AG04449 (cell line): ENCODE measurements at regions not wholly inside any gene's neighbourhood (a gene's known extent, or its start where the extent isn't known, plus 50 kb on each side); places are given as distances from the start of the nearest gene placed in this dataset.

ENCODE experiments used
- CTCF ChIA-PET: fragments of 350-600 bp; formaldehyde crosslinking; extraction: SDS; loops from one replicate; lab custom pipeline; 2021; ENCODE audit warnings: antibody characterized with exemption; lab: Yijun Ruan, JAX
- POLR2A ChIA-PET: fragments of 400-600, 350-600 bp; formaldehyde crosslinking; extraction: SDS; loops from one replicate; lab custom pipeline; 2020; ENCODE audit warnings: antibody characterized with exemption, inconsistent platforms; lab: Yijun Ruan, JAX
- DNase-seq: peaks from one replicate; pipeline ENCODE4 v3.0.0-alpha.2; 2010; ENCODE audit warnings: low read depth, low spot score
- H3K4me3 ChIP-seq: 2 replicates; pipeline ENCODE4 v1.5.1; 2011; ENCODE audit warnings: low read depth, mild to moderate bottlenecking, control low read depth, low read length
- TF ChIP-seq, protein P1 (sequence below): IDR thresholded peaks from one replicate; pipeline ENCODE4 v1.5.1; 2011; ENCODE audit warnings: mild to moderate bottlenecking, moderate library complexity, low read length, control low read depth, inconsistent platforms; ENCODE audit not compliant: insufficient read depth; ENCODE audit errors: missing control alignments

DNA sequence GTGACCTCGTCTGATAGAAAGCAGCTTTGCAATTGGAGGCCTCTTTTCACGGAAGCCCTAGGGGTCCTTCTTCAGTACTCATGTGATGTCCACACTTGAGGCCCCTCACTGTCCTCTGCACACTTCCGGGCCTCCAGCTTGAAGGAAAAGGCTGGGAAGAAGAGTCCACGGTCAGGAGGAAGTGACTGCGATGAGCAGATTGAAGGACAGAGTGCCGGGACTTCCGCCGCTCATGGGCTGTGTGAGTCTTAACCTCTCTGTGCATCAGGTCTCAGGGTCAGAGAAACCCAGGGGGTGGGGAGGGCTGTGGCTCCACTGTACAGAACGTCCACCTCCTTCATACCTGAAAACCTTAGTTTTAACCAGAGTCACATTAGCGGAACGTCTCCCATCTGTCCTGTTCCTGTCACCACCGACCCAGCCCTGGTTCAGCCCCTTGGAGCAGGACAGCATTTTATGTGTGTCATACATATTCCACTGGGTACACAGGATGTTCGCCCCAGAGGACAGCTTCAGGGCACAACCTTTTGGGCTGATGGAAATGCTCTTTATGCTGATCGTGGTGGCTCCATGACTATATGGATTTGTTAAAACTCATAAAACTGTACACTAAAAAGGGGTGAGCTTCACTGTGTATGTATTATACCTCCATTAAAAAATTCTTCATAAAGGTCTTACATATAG is 51.0 kb upstream of the SORCS2 start:
- TF ChIP-seq, protein P1, sequence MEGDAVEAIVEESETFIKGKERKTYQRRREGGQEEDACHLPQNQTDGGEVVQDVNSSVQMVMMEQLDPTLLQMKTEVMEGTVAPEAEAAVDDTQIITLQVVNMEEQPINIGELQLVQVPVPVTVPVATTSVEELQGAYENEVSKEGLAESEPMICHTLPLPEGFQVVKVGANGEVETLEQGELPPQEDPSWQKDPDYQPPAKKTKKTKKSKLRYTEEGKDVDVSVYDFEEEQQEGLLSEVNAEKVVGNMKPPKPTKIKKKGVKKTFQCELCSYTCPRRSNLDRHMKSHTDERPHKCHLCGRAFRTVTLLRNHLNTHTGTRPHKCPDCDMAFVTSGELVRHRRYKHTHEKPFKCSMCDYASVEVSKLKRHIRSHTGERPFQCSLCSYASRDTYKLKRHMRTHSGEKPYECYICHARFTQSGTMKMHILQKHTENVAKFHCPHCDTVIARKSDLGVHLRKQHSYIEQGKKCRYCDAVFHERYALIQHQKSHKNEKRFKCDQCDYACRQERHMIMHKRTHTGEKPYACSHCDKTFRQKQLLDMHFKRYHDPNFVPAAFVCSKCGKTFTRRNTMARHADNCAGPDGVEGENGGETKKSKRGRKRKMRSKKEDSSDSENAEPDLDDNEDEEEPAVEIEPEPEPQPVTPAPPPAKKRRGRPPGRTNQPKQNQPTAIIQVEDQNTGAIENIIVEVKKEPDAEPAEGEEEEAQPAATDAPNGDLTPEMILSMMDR: no peak
- DNase-seq: no peak
- ChIA-PET CTCF (interaction anchor here (1.4 kb wide), 1 partner anchor 15 kb away, joined by 5 read pairs; no protein-coding TSS in a partner anchor), POLR2A (no interaction called here)
- H3K4me3 ChIP-seq: no peak overlapping the region

DNA sequence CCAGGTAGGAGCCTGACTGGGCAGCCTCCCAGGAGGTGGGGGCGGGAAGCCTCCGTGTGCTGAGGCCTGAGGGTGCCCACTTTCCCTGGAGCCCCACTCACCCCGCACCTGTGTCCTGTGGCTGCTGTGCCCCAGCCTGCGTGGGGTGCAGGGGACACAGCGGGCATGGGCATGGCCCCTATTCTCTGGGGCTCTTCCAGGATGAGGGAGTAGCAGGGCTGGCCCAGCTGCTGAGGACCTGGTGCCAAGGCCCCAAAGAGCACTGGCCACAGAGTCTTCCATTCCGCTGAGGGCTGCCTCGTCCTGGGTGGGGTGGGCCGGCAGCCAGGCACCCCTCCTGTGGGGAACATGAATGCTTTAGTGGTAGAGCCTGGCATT is 51.7 kb upstream of the SORCS2 start:
- no peak for DNase-seq
- POLR2A ChIA-PET: no interaction called here
- TF ChIP-seq, protein P1: no peak
- CTCF ChIA-PET: no interaction called here
- no peak overlapping the region for H3K4me3 ChIP-seq

DNA sequence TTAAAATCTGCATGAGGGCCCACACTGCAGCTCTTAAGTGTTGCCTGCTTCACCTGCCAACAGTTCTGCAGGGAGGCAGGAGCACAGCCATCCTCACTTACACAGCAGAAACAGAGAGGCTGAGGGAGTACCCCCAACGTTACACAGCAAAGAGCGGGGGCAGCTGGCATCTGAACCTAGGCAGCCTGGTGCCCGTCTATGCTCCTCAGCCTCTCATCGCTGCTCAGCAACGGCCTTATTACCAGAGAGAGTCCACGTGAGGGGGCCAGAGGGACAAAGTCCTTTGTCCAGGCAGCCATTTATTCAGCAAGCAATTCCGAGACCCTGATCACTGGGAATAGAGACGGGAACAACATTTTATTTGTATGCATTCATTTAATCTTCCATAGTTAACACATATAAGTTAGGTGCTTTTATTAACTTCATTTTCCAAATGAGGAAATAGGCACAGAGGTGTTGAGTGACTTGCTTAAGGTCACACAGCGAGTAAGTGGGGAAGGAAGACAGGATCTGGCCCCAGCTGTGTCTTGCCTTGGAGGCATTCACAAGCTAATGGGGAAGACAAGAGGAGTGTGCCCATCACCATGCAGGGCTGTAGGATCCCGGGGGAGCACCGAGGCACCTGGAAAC is 52.2 kb upstream of the SORCS2 start:
- POLR2A ChIA-PET: no interaction called here
- H3K4me3 ChIP-seq: no peak overlapping the region
- DNase-seq: no peak
- TF ChIP-seq, protein P1: no peak
- CTCF ChIA-PET: interaction anchor here (1.1 to 1.5 kb wide), 2 partner anchors 11 to 69 kb away, joined by 3 to 5 read pairs; no protein-coding TSS in a partner anchor

DNA sequence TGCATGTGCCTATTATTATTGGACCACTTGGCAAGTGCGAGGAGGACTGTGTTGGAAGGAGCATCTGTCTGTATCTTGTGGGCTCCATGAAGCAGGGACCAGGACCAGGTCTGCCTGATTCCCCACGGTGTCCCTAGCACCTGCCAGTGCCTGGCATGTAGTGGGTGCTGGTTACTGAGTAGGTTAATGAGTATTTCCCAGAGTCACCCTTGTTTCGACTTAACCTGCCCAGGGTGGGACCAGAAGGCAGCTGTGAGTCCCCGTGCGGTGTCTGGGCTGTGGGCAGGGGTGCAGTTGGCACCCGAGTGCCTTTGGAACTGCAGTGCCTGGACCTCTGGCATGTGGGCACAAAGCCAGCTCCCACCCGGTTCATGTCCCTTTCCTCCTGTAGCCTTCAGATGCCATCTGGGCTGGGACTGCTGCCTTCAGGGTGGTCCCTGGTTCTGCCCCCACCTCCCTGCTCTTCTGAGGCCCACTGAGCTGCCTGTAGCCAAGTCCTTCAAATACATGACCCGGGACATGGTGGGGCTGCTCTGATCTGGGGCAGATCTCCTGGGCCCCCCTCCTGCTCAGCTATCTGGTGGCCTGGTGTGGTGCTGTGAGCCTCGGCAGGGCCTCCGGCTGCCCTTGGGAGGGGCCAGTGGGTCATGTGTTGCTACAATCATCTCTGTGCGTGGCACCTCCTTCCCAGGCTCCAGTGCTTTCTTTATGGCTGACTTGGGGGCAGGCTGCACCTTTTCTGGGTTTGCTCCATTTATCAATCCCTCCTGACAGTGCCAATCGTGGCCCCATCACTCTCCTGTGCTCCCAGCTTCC is 53.0 kb upstream of the SORCS2 start:
- DNase-seq: no peak
- no peak overlapping the region for H3K4me3 ChIP-seq
- POLR2A ChIA-PET: no interaction called here
- CTCF ChIA-PET: interaction anchor here (1.1 to 1.5 kb wide), 2 partner anchors 12 to 68 kb away, joined by 3 to 5 read pairs; no protein-coding TSS in a partner anchor
- TF ChIP-seq, protein P1: no peak

DNA sequence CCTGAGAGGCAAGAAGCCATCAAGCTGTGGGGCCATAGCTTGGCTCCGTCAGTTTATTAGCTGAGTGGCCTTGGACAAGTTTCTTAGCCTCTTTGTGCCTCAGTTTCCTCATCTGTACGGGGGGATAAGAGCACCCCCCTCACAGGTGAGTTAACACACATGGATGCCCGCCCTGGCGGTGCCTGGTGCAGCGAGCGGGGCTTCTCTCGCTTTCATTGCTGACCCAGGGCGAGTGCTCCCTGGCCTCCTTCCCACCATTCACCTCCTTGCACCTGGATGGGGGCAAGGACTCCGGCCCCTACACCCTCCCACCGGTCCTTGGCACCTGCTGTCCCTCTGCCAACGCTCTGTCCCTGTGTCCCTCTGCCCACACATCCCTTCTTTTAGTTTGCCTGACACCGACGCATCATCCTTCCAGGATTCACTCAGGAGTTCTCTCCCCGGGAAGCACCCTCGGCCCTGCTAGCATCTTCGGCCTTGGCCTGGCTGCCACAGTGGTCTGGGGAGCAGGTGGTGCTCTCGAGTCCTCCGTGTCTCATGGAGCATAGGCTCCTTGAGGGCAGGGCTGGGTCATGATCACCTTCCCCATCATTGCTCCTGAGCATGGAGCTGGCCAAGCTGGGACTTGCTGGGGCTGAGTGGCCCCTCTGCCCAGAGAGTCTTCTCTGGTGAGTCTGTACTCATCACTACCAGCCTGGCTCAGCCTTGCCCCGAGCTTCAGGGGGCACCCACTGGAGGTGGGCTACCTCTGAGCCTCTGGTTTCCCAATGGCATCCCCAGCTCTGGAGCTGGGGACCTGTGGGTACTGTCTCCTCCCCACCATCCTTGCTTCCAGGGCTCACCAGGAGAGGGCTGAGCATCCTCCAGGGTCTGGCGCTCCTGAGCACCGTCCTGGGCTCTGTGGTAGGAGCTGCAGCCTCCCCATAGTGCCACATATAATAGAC is 53.8 kb upstream of the SORCS2 start:
- ChIA-PET CTCF (interaction anchor here (1.1 to 1.5 kb wide), 2 partner anchors 13 to 68 kb away, joined by 3 to 5 read pairs; no protein-coding TSS in a partner anchor), POLR2A (no interaction called here)
- no peak for DNase-seq
- no peak overlapping the region for H3K4me3 ChIP-seq
- TF ChIP-seq, protein P1: no peak
